ENCODE measurements at regions not wholly inside any gene's neighbourhood (a gene's known extent, or its start where the extent isn't known, plus 50 kb on each side); places are given as distances from the start of the nearest gene placed in this dataset.

GRCh38 chrX:8861908-8862307 is 60.7 kb upstream of the FAM9A start:
- Histone ChIP-seq H3K36me3 (no peaks in the 10 kb centered on the region), H3K9me3 (no peaks in the 10 kb centered on the region), H3K27ac (no peak overlapping the region), H3K4me3 (ENCODE audit: low read depth in 1 of 2, low read length in 1 of 2) (no peak overlapping the region), H3K27me3 (no peaks in the 10 kb centered on the region), H3K4me1 (ENCODE audit: control insufficient read depth in 1 of 2, insufficient read depth in 1 of 2, low read depth in 1 of 2, low read length in 1 of 2) (peaks cover 0 to 7% of the 10 kb centered on the region in 2 experiments)
- no peak for TF ChIP-seq CTCF (IDR thresholded peaks at IDR 0.05)

- no peaks in the 10 kb centered on the region for H3K36me3 ChIP-seq
- TF ChIP-seq CTCF (IDR thresholded peaks at IDR 0.05) = no peak
- no peak overlapping the region for H3K4me3 ChIP-seq (ENCODE audit: low read depth in 1 of 2, low read length in 1 of 2)
- no peaks in the 10 kb centered on the region for H3K4me1 ChIP-seq (ENCODE audit: control insufficient read depth in 1 of 2, insufficient read depth in 1 of 2, low read depth in 1 of 2, low read length in 1 of 2)
- peaks cover 6% of the 10 kb centered on the region for H3K27me3 ChIP-seq
- no peak overlapping the region for H3K27ac ChIP-seq
- H3K9me3 ChIP-seq = no peaks in the 10 kb centered on the region
Measured at GRCh38 chrX:8851231-8851886, 50.2 kb upstream of the FAM9A start.

Data from neutrophil (primary cell).